Ramos (cell line): ENCODE measurements at regions not wholly inside any gene's neighbourhood (a gene's known extent, or its start where the extent isn't known, plus 50 kb on each side); places are given as distances from the start of the nearest gene placed in this dataset.
"Not testable (repeated sequence)": the region's sequence is repeated elsewhere in the genome, so short reads cannot be mapped to it uniquely, and the experiment has no call there.

ENCODE experiments used
- in situ Hi-C: fragments of 300-500 bp; cut with MboI; formaldehyde crosslinking; loops from one replicate; pipeline ENCODE4 v1.14.3; 2022; ENCODE audit warnings: low sequenced_read_pairs; ENCODE audit not compliant: unreplicated experiment

DNA sequence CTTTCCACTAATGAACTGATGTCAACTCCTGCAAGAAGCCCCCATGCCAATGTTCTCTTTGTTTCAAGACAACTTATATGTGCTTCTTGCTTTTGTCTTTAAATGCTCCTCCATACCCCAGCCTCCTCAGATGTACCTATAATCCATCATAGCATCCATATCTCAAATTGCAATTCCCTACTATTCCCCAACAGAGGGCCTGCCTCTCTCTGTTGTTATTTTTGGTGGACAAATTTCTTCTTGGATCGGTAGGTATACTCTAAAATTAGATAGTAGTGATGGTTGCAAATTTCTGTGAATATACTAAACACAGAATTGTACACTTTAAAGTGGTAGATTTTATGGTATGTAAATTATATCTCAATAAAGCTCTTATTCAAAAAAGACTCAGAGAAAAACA is 820.1 kb downstream of the METTL4 start:
- in situ Hi-C loops = no loop called here

DNA sequence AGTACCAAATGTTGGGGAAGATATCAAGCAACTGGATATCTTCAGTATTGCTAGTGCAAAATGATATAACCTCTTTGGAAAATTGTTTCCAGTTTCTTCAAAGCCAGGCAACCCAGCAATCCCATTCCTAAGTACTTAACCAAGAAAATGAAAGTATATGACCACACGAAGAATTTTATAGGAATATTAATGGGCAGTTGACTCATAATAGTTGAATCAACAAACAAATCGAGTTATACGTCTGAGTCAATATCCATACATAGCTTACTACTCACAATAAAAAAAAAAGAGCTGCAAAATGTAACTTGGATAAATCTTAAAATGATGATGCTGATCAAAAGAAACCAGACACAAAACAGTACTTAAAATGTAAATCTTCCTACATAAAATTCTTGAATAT is 810.4 kb downstream of the METTL4 start:
- in situ Hi-C loops = no loop called here

DNA sequence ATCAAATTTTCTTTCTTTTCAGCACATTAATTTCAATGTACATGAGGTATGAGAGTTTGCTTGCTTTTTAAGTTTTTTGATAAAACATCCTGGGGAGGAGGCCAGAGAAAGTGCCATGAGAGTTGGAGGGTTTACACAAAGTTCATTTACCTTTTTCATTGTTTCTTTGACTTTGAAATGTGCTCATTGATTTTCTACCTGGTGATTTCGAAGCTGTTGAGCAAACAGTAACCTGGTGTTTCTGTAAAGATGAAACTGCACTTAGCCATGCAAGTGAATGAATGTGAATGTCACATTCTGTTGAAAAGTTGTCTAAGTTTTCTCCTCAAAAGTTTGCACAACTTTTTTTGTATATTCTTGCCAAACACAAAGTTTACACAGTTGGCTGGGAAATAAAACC is 797.0 kb downstream of the METTL4 start:
- in situ Hi-C loops = no loop called here

DNA sequence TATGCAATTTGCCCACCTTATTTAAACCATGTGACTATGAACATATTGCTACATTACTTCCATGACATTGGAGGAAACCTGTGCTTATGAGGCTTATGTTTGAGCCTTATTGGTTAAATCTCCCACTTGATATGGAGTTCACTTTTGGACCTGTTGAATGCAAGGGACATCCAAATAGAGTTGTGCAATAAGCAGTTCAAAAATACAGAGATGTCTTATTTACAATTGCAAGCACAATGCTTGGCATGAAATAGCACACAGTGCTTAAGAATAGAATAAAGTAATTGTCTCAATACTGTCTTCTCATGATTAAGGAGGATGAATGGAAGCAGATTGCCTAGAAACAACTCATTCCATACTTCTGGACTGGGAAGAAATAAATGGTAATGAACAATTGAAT is 793.5 kb downstream of the METTL4 start:
- in situ Hi-C loops = no loop called here

DNA sequence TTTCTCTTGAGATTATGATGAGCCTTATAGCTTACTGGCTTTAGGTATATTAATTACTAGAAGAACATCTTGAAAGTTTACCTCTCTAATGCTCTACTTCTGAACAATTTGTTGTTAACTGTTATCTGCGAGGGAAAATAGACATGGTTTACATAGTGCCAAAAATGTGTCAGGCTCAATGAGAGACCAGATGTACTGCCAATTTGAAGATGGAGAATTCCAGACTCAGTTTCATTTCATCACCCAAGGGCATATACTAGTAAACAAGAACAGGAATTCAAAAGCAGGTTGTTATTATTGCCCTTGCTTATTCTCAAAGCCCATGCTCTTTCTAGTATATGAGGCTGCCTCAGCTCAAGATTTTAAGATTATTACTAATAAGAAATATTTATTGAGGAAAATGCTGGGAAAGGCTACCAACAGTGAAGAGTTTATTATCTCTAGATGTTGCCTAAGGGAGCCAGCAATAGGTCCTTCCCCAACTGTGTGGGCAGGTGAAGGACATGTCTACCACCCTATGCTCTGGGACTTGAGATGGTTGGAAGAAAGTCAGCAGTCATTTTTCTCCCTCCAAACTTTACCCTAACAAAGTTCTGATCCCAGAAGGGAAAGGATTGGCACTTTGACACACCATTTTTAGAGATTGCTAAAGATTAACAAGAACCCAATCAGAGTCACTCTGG is 792.7 kb downstream of the METTL4 start:
- in situ Hi-C loops = no loop called here

DNA sequence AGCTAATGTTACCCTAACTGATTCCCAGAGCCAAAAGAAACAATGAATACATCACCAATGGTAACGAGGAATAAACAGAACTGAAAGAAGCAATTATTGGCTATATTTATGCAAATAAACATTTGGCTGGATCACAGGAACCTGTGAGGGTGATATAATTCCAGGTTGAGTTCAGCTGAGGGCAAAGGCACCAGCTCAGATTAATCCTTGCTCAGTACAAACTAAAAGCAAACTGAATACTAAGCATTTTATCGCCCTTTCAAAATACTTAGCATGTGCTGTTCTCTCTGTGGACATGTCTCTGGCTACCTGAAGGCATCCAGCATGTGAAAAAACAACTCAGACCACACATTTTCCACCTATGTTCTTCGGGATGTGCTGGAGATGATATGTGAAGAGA is 791.7 kb downstream of the METTL4 start:
- in situ Hi-C loops = no loop called here

DNA sequence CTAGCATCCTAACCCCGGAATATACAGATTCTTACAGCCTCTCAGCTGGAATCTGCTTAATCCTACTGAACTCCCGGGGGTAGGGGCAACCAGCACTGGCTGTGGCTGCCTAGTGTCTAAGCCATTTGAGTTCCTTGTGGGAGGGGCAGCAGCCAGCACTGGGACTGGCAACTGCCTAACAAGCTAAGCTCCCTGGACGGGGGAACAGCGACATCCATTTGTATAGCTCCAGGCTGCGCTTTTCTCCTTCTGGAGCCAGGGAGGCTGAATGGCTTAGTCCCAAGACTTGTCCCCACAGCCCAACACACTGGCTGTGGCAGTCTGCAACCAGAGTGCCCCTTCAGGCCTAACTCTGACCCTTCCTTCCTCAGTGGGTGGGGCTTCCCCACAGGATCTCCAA is 787.2 kb downstream of the METTL4 start:
- in situ Hi-C loops = no loop called here

DNA sequence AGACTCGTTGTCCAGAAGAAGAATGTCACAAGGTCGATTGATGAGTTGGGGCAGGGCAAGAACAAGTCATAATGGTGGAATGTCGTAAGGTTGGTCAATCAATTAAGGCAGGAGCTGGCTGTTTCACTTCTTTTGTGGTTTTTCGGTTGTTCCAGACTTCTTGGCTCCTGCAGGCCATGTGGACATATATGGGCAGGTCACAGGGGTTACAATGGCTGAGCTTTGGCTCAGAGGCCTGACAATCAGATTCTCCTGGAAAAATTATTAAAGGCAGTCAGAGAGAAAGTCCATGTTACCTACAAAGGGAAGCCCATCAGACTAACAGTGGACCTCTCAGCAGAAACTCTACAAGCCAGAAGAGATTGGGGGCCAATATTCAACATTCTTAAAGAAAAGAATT is 785.3 kb downstream of the METTL4 start:
- in situ Hi-C loops = not testable (repeated sequence)

DNA sequence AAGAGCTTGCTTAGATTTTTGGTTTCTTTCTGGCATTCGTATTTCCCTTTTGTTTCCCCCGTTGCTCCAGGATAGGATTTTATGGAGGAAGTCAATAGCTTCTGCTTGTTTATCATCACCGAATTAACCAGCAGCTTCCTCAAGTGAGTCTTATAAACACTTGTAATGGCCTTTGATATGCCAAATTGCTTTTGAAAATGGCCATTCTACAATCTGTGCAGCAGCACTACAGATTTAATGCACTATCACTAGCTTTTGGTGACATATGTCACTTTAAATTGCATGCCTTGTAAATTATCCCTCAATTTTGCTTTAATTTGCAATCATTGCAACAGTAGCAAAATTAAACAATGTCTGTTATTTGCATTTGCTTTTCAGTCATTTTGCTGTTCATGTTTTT is 774.7 kb downstream of the METTL4 start:
- in situ Hi-C loops = no loop called here

DNA sequence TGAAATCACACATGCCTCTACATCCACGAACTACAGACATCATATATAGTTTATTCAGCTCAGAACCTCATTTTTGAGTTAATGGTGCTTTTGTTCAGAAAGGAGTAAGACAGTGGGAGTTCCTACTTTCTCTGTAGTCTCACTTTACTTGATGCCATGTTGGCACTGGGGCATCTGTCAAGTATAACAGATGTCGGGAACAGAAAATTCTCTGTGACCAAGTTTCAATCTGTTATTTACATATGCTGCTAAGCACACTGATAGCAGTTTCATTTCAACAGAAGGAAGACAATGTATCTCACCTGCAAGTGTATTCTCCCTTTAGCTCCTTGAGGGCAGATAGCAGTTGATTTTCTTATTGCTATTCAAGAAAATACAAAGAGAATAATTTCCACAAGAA is 774.1 kb downstream of the METTL4 start:
- in situ Hi-C loops = no loop called here

DNA sequence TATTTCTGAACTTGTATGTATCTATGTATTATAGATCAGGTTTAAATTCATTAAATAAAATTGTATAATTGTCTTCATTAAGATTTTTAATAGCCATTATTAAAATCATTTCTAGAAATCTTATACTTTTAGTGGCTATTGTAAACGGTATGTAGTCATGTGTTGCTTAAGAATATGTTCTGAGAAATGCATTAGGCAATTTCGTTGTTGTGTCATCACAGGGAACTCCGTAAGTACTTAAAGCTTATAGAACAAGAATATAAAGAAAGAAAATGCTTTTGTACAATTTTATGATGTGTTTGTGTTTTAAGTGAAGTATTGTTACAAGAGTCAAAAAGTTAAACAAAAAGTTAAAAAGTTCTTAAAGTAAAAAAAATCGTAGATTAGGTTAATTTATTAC is 765.8 kb downstream of the METTL4 start:
- in situ Hi-C loops = no loop called here

DNA sequence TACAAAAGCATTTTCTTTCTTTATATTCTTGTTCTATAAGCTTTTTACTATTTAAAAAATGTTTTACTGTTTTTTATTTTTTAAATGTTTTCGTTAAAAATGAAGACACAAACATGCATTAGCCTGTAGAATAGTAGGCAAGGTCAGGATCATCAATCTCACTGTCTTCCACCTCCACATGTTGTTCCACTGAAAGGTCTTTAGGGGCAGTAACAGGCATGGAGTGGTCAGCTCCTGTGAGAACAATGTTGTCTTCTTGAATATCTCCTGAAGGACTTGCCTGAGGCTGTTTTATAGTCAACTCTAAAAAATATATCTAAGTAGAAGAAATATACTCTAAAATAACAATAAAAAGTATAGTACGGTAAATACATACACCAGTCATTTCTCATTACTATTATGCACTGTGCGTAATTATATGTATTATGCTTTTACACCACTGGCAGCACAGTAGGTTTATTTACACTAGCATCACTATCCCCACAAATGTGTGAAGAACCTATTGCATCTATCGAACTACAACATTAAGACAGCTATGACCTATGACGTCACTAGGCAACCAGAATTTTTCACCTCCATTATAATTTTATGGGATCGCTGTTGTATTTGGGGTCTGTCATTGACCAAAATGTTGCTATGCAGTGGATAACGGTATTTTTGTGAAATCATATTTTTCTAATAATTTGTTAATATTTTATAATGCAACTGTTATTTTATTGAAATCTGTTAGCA is 764.3 kb downstream of the METTL4 start:
- in situ Hi-C loops = no loop called here

DNA sequence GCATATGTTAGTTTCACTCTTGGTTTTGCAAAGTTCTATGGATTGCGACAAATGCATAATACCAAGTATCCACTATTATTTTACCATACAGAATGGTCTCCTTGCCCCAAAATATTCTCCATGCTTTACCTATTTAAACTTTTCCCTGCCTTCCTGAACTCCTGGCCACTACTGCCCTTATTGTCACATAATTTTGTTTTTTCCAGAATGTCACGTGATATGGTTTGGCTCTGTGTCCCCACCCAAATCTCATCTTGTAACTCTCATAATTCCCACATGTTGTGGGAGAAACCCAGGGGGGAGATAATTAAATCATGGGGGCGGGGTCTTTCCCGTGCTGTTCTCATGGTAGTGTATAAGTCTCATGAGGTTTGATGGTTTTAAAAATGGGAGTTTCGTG is 760.0 kb downstream of the METTL4 start:
- in situ Hi-C loops = no loop called here

DNA sequence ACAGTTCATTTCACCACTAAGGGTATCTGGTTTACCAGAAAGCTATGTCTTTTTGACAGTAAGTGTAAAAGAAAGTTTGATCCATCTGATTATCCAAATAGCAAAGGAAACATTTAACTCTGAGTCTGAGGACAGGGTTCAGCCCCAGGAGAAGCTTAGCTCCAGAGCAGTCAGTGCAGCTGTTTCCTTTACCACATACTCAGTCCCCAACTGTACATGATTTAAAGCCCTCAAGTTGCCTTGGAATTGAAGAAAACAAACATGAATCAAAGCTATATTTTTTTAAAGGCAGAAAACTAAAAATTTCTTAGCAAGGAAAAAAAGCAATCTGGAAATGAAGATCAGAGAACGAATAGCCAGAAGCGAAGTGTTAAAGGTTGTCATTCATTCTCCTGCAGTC is 746.0 kb downstream of the METTL4 start:
- in situ Hi-C loops = no loop called here

DNA sequence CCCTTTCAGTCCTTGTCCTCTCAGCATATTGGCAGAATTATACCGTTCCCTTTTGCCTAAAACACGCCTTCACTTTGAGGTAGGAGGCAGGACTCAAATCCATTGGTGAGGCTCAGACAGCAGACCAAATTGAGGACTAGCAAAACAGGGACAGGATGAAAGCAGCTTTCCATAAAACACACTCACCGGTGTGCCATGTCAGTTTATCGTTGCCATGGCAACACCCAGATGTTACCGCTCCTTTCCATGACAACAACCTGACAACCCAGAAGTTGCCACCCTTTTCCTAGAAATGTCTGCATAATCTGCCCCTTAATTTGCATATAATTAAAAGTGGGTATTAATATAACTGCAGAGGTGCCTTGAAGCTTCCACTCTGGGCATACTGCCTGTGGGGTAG is 730.4 kb downstream of the METTL4 start:
- in situ Hi-C loops = no loop called here

DNA sequence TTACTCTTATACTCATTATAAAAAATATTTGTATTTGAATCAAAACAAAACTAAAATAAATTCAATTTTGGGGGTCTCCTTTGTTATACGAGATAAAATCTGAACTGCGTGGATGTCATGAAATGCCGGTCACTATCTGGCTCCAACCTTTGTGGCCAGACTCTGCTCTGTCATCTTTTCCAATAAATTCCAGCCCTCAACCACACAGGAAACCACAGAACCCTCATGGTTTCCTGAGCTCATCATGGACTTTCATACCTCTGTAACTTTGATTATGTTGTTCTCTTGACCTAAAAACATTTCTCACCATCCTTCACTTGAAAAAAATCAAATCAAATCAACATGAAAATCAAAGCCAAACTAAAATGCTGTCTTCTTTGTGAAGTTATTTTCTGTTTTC is 724.7 kb downstream of the METTL4 start:
- in situ Hi-C loops = no loop called here

DNA sequence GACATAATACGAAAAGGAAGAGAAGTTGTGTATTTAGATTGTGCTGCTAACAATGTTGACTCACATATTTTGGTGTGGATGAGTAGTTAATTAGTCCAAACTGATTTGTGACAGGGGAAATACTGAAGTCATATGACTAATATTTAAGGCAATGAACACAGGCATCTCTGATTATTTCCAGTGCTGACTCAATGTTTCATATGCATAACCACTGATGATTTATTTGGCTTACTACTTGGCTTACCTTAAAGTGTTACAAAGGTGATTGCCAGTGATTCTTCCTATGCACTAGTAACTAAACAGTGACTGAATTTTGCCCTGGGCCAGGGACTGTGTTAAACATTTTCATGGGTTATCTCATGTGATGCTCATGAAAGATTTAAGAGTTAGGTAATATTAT is 722.6 kb downstream of the METTL4 start:
- in situ Hi-C loops = no loop called here

DNA sequence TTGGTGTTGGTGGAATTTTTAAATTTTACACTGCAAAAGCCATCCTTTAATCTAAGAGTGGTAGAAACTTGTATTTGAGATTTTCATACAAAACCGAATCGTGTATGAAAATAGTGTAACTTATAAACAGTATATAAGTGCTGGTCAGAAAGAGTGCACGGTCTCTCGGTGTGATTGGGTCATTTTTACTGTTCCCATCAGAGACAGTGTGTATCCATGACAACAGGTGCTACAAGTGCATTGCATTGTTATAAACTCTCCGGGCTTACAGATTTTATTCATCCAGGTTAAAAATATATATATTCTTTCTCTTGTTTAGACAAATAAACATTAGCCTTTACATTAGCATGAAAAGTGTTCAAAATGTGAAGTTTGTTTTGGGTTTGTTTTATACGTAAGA is 721.9 kb downstream of the METTL4 start:
- in situ Hi-C loops = no loop called here

DNA sequence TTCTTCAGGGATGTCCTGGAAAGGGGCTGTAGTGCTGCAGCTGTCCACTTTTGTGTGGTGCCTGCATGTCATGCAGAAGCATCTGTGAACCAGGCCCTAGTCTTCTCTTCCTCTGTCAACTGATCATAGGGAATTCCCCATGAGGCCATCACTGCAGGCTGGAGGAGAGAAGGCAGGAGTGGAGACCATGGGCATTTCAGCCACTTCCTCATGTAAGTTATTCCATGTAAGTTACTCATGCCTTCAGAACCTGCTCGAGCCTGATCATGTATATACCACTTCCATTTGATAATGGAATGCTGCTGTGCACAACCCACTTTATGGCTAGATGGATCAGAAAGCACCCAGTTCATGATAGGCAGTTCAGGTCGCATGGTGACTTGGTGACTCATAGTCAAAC is 714.0 kb downstream of the METTL4 start:
- in situ Hi-C loops = not testable (repeated sequence)

DNA sequence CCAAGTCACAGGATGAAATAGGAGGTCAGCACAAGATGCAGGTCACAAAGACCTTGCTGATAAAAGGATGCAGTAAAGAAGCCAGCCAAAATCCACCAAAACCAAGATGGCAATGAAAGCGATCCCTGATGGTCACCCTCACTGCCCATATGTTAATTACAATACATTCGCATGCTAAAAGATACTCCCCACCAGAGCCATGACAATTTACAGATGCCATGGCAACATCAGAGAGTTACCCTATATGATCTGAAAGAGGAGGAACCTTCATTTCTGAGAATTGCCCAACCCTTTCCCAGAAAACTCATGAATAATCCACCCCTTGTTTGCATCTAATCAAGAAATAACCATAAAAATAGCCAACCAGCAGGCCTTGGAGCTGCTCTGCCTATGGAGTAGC is 709.8 kb downstream of the METTL4 start:
- in situ Hi-C loops = no loop called here

DNA sequence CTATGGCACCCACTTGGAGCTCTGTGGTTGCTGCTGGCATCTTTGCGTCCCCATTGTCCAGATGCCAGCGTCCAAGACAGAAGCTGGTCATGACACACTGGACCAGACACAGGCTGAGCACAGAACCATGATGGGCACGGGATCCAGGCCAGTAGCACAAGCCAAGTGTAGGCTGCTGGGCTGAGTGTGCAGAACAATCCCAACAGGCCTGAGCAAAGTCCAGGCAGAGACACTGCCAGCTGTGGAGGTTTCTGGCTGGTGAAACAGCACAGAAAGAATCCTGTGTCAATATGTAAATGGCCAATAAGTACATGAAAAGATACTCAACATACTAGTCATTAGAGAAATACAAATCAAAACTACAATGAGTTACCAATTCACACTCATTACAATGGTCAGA is 705.4 kb downstream of the METTL4 start:
- in situ Hi-C loops = no loop called here

DNA sequence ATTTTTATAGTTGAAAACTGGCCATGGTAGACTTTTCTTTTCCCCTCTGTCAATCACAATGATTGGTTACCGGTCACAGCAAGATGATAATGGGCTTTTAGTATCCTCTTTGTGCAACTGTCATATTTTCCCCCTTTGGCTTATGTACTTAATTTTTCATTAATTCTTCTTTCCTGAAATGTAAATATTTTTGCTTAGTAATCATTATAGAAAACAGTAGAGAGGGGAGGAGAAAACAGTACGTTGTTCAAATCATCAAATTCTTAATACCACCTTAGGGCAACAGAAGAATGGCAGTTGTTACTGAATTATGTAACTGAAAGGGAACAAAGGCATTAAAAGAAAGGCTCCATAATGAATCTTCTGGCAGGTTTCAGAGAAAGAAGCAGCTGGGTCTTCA is 699.0 kb downstream of the METTL4 start:
- in situ Hi-C loops = no loop called here
